BJ (cell line): ENCODE measurements at regions not wholly inside any gene's neighbourhood (a gene's known extent, or its start where the extent isn't known, plus 50 kb on each side); places are given as distances from the start of the nearest gene placed in this dataset.

Experiments
- CTCF ChIA-PET: fragments of 350-600 bp; formaldehyde crosslinking; extraction: SDS; loops from one replicate; lab custom pipeline; 2021; ENCODE audit warnings: antibody characterized with exemption, inconsistent platforms; lab: Yijun Ruan, JAX
- POLR2A ChIA-PET: fragments of 300-600 bp; sonication (Branson Sonifier 250); formaldehyde crosslinking; extraction: SDS; loops from one replicate; lab custom pipeline; 2021; ENCODE audit warnings: antibody characterized with exemption; lab: Charles Lee
- DNase-seq: peaks from one replicate; pipeline ENCODE4 v3.0.0-alpha.2; 2011; ENCODE audit warnings: low read depth
- H3K27me3 ChIP-seq: 2 replicates; pipeline ENCODE4 v1.6.0; 2011; ENCODE audit warnings: low read length; ENCODE audit not compliant: control insufficient read depth, insufficient read depth
- H3K36me3 ChIP-seq: 2 replicates; pipeline ENCODE4 v1.5.1; 2011; ENCODE audit warnings: low read length; ENCODE audit not compliant: control insufficient read depth, insufficient read depth
- H3K4me3 ChIP-seq: 2 replicates; pipeline ENCODE4 v1.5.1; 2011; ENCODE audit warnings: low read depth, mild to moderate bottlenecking, control low read depth, low read length
- CTCF ChIP-seq: IDR thresholded peaks from 2 replicates; pipeline ENCODE4 v1.5.1; 2011; ENCODE audit warnings: low read depth, mild to moderate bottlenecking, control low read depth, inconsistent platforms, low read length, moderate library complexity; ENCODE audit not compliant: insufficient read depth

GRCh38 chr11:116692318-116693101 is 80.3 kb downstream of the BUD13 start:
- ChIA-PET POLR2A (no interaction called here), CTCF (interaction anchor here (0.8 to 2.5 kb wide), 20 partner anchors 8 to 1358 kb away, joined by 3 to 19 read pairs (median 6); no protein-coding TSS in a partner anchor)
- Histone ChIP-seq H3K4me3 (no peak overlapping the region), H3K27me3 (peaks cover 2% of the 10 kb centered on the region), H3K36me3 (no peaks in the 10 kb centered on the region)
- no peak for TF ChIP-seq CTCF
- no peak for DNase-seq

GRCh38 chr11:116691771-116692177 is 81.0 kb downstream of the BUD13 start:
- CTCF ChIA-PET = interaction anchor here (0.8 to 2.5 kb wide), 24 partner anchors 9 to 1953 kb away, joined by 3 to 19 read pairs (median 4); no protein-coding TSS in a partner anchor
- POLR2A ChIA-PET = no interaction called here
- Histone ChIP-seq H3K27me3 (peaks cover 2% of the 10 kb centered on the region), H3K4me3 (no peak overlapping the region), H3K36me3 (no peaks in the 10 kb centered on the region)
- no peak for DNase-seq
- TF ChIP-seq CTCF = peak; percentile 90

GRCh38 chr11:116690611-116691010 is 82.2 kb downstream of the BUD13 start:
- Histone ChIP-seq H3K27me3 (peaks cover 2% of the 10 kb centered on the region), H3K36me3 (no peaks in the 10 kb centered on the region), H3K4me3 (no peak overlapping the region)
- CTCF ChIA-PET = interaction anchor here (1.0 to 2.5 kb wide), 13 partner anchors 7 to 1952 kb away, joined by 3 to 19 read pairs (median 5); no protein-coding TSS in a partner anchor
- POLR2A ChIA-PET = no interaction called here
- TF ChIP-seq CTCF = no peak
- DNase-seq = no peak

GRCh38 chr11:116689413-116690127 is 83.2 kb downstream of the BUD13 start:
- no peak for DNase-seq
- no peak for TF ChIP-seq CTCF
- POLR2A ChIA-PET = no interaction called here
- Histone ChIP-seq H3K36me3 (no peaks in the 10 kb centered on the region), H3K27me3 (peaks cover 2% of the 10 kb centered on the region), H3K4me3 (no peak overlapping the region)
- CTCF ChIA-PET = no interaction called here

- CTCF ChIA-PET = interaction anchor here (1.0 kb wide), 1 partner anchor 471 kb away, joined by 4 read pairs; no protein-coding TSS in a partner anchor
- Histone ChIP-seq H3K27me3 (no peaks in the 10 kb centered on the region; the same call in 1 of the 2 replicates), H3K4me3 (no peak overlapping the region), H3K36me3 (no peaks in the 10 kb centered on the region)
- no peak for TF ChIP-seq CTCF
- POLR2A ChIA-PET = no interaction called here
- DNase-seq = no peak
Measured at GRCh38 chr11:116688202-116688540, 84.6 kb downstream of the BUD13 start.
